Adrenal gland (tissue), 5 donors: ENCODE measurements at regions not wholly inside any gene's neighbourhood (a gene's known extent, or its start where the extent isn't known, plus 50 kb on each side); places are given as distances from the start of the nearest gene placed in this dataset.

Experiments
- CTCF ChIP-seq, 6 experiments: fragments of 450-650 bp in 4 of 6; fragments of 200-600 bp in 2 of 6; sonication (generic) in 1 of 6; IDR thresholded peaks; 1 replicate in 5 of 6; 2 replicates in 1 of 6; pipeline versions ENCODE4 v1.5.1 to v1.8.0; 2016 to 2021; ENCODE audit warnings: antibody characterized with exemption in 6 of 6, mild to moderate bottlenecking in 2 of 6, moderate library complexity in 1 of 6
- POLR2A ChIP-seq, 2 donors: fragments of 450-650 bp; IDR thresholded peaks; one replicate each; pipeline ENCODE4 v1.6.1; 2017; ENCODE audit warnings: antibody characterized with exemption in 2 of 2, mild to moderate bottlenecking in 2 of 2, moderate library complexity in 1 of 2
- donor health status: DM: no; HTN: no; CAD: no.

- TF ChIP-seq CTCF (IDR thresholded peaks at IDR 0.05), result no peak
- TF ChIP-seq POLR2A (IDR thresholded peaks at IDR 0.05), result no peak
These were observed 108.9 kb upstream of the STARD13 start for GRCh38 chr13:33394294-33394932.
